GM23248 (cell line): ENCODE measurements at regions not wholly inside any gene's neighbourhood (a gene's known extent, or its start where the extent isn't known, plus 50 kb on each side); places are given as distances from the start of the nearest gene placed in this dataset.

ENCODE experiments used
- EZH2 ChIP-seq: fragments of 200-600 bp; sonication (generic); IDR thresholded peaks from 2 replicates; pipeline ENCODE4 v1.6.1; 2018; ENCODE audit warnings: antibody characterized with exemption, mild to moderate bottlenecking; ENCODE audit not compliant: insufficient read depth, poor library complexity, severe bottlenecking
- EZH2phosphoT487 ChIP-seq: fragments of 200-600 bp; sonication (generic); IDR thresholded peaks from 2 replicates; pipeline ENCODE4 v1.6.1; 2018; ENCODE audit warnings: antibody characterized with exemption, moderate library complexity, mild to moderate bottlenecking, low read depth; ENCODE audit not compliant: insufficient read depth

- no peak for TF ChIP-seq EZH2
- TF ChIP-seq EZH2phosphoT487: no peak
Measured at GRCh38 chrX:42988700-42989099, 210.7 kb upstream of the PPP1R2C start.
